B cell (primary cell): ENCODE measurements at regions not wholly inside any gene's neighbourhood (a gene's known extent, or its start where the extent isn't known, plus 50 kb on each side); places are given as distances from the start of the nearest gene placed in this dataset.

ENCODE experiments used
- EZH2 ChIP-seq: IDR thresholded peaks from 2 replicates; pipeline ENCODE4 v1.6.1; 2012; ENCODE audit warnings: borderline replicate concordance, low read depth, mild to moderate bottlenecking, moderate library complexity, low read length; ENCODE audit not compliant: insufficient read depth, poor library complexity, severe bottlenecking
- TF ChIP-seq, protein P1 (sequence below): fragments of 200-600 bp; IDR thresholded peaks from one replicate; pipeline ENCODE4 v1.8.0; 2022; ENCODE audit warnings: antibody characterized with exemption, mild to moderate bottlenecking

DNA sequence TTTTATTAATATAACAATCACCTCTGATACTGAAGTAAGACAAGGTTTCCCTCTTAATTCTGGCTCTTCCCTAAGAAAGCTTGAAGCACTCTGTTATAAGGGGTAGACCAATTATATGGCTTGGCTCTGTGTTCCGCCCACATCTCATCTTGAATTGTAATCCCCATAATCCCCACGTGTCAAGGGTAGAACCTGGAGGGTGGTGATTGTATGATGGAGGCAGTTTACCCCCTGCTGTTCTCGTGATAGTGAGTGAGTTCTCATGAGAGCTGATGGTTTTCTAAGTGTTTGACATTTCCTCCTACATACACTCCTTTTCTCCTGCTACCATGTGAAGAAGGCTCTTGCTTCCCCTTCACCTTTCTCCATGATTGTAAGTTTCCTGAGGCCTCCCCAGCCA, 363.8 kb upstream of the PCDH20 start:
- TF ChIP-seq, protein P1, sequence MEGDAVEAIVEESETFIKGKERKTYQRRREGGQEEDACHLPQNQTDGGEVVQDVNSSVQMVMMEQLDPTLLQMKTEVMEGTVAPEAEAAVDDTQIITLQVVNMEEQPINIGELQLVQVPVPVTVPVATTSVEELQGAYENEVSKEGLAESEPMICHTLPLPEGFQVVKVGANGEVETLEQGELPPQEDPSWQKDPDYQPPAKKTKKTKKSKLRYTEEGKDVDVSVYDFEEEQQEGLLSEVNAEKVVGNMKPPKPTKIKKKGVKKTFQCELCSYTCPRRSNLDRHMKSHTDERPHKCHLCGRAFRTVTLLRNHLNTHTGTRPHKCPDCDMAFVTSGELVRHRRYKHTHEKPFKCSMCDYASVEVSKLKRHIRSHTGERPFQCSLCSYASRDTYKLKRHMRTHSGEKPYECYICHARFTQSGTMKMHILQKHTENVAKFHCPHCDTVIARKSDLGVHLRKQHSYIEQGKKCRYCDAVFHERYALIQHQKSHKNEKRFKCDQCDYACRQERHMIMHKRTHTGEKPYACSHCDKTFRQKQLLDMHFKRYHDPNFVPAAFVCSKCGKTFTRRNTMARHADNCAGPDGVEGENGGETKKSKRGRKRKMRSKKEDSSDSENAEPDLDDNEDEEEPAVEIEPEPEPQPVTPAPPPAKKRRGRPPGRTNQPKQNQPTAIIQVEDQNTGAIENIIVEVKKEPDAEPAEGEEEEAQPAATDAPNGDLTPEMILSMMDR: no peak
- no peak for TF ChIP-seq EZH2
